ENCODE measurements at regions not wholly inside any gene's neighbourhood (a gene's known extent, or its start where the extent isn't known, plus 50 kb on each side); places are given as distances from the start of the nearest gene placed in this dataset.

DNA sequence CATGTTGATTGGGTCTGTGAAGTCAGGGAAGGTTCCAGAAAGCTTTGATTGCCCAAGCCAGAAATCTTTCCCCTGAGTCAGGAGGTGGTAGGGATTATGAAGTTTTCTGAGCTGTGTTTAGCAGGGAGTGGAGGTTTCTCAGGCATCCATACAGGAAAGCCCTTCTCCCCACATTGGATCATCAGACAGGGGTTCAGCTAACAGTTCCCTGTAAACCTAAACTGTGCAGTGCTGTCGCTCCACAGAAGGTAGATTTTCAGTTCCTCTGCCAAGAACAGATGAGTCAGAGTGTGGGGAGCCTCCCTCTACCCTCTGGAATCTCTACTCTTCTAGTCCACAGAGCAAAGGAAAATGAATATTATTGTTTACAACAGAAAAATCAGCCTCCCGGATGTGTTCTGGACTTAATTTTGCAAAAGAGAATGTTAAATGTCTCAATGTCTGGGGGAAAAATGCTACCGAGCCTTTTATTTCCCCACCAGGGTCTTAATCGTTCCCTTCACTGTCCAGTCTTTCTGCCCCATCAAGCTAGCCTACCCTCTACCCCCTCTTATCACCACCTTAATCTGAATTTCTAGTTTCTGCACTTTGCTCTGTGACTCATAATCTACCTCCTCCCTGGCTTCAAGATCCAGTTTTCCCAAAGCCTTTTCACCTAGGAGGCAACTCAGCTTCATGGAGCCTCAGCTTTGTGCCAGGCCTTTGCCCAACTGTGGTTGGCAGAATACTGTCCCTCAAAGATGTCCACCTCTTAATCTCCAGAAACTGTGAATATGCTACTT is 355.6 kb downstream of the PRDM2 start:
- DNase-seq, result no peak

DNA sequence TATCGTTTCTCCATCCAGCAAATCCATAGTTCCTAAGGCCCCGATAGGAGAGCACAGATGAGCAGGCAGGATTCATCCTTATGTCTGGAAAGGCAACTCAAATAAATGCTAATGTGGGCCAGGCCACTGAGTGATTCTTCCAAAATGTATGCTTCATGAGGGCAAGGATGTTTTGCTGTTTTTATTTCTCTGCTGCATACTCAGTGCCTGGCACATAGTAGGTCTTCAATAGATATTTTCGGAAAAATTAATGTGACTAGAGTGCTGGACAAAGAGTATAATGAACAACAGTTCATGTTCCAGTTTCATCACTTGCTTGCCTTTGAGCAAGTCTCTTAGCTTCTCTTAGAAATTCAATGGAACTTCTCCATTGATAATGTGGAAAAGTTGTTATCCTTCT is 357.7 kb downstream of the PRDM2 start:
- DNase-seq, result no peak

DNA sequence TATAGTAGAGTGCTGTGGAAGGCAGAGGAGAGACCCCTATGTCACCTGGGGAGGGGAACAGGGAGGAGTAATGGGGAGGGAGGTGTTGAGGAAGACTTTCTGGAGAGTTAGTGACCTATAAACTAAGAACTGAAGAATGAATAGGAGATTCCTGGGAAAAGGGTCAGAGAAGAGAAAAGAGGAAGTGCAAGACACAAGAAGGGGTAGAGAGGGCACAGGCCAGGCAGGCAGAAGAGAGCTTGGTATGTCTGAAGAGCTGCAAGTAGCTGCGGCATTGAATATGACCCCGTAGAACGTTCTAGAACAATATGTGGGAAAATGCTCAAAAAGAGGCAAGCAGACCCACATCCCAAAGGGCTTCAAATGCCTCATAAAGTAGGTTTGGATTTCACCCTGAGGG is 361.2 kb downstream of the PRDM2 start:
- DNase-seq, result no peak

DNA sequence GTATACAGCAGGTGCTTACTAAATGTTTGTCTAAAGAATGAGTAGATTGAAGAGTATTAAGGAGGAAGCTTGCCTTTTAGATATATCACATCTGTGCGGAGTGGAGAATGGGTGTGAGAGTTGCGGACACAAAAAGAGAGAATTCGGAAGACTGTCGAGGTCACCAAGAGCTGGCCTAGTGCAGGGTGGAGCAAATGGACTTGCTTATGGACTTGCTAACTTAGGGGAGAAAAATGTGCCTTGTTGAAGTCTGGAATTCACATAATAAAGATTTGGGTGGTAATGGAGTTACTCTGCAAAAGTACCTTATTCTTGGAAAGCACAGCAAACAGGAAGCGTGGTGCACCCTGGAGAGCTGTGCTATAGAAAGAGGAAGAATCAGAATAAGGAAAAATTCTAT is 361.7 kb downstream of the PRDM2 start:
- no peak for DNase-seq

DNA sequence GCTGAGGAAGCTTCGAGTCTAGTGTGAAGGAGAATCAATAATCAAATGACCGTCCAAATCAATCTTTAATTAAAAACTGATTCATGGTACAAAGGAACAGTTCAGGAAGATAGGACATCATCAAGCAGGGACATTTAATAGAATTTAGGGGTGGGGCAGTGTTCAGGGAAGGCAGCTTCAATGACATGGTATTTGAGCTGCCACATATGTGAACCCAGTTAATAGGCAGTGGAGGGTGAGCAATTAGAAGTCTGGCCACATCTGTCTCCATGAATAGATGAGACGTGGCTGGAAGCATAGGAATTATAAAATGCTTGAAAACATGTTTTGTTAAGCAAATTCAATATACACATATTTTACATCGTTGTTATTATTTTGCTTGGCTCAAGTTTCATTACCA is 362.7 kb downstream of the PRDM2 start:
- DNase-seq, result no peak

DNA sequence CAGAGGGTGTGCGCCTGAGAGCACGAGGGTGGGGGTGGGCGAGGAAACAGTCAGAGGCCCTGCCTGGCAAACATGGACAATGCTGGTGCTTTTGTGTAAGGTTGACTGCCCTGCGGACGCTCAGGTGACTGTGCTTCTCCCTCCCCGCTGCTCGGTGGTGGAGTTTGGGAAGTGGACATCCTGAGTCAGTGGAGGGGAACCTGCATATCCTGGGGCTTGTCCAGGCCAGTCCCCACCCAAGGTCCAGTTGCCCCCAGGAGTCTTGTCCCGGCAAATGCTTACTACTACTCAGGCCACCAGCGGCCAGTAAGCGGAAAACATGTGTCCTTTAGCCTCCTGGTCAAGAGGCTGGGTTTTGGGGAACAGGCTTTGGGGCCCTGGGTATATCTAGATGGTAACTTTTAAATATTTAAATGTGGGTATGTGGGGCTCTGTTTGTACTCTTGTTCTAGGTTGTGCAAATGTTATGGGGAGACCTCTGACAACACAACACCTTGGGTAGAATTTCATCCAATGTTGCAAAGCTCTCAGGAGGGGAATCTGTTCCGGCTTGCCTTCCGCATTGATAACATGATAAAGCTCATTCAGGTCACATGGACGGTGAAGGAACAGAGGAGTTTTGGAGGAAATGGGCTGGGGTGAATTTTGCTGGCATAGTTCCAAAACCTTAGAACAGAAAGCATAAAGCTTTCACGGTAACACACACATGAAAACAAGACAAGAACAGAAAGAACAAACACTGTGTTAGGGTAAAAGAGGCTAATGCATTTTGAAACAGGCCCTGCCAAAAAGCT is 364.9 kb downstream of the PRDM2 start:
- DNase-seq, result no peak

DNA sequence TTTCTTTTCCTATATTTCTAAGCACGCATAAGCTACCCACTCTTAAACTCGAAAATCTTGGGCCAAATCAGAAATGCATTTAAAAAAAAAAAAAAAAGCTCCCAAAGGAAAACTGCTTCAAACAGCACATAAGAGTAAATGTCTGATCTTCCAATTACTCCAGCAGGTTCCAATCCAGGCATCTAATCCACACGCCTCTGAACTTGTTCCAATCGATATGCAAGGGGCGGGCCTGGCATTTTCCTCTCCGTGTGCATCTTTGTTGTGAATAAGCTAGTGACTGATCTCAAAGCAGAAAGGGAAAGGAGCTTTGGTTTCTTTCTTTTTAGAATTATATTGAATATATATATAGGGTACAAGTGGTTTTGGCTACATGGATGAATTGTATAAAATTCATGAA is 365.5 kb downstream of the PRDM2 start:
- DNase-seq, result no peak

DNA sequence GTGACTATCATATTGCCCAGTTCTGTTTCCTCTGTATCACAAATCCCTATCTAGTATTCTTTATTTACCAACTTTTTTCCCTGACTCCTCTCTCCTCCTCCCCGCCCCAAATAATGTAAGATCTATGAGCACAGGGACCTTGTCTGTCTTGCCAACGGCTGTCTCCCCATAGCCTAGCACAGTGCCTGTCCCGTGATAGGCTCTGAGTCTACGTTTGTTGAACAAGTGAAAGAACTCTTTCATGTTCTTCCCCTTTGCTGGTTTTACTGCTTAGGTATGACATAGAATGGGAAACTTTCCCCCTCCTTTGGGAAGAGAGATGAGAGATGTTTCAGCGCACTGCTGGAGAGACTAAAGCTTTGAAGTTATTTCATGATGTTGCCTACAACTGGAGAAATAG is 367.0 kb downstream of the PRDM2 start:
- no peak for DNase-seq

DNA sequence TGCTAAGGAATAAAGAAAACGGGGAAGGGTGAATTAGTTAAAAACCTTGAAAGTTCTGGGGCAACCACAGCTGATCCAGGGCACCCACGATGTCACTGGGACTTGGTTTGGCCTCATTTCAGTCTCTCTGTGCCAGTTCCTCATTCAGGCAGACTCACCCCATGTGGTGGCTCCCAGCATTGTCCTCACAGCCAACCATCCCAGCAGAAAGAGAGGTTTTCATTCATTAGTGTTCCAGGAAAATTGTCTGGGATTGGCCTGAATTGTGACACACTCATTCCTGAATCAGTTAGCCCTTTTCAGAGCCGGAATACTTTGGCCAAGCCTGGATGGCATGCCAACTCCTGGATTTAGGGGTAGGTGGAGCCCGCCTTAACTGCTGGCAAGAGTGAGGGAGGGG is 367.7 kb downstream of the PRDM2 start:
- no peak for DNase-seq

DNA sequence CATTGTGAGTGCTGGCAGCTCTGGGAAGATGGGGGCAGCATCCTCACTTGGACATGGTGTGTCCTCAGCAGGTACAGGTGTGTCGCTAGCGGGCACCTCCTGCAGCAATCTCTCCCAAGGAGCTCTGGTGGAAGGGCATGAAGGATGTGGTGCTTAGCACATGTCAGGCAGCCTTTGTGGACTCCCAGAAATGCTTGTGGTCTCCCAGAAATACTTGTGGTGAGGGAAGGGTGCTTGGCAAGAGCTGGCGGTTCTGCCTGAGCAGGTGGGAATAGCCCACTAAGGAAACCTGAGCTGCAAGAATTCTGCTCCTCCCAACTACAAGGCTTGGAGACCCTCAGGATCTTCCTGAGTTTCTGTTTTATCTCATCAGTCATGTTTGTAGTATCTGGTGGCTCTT is 371.6 kb downstream of the PRDM2 start:
- no peak for DNase-seq

DNA sequence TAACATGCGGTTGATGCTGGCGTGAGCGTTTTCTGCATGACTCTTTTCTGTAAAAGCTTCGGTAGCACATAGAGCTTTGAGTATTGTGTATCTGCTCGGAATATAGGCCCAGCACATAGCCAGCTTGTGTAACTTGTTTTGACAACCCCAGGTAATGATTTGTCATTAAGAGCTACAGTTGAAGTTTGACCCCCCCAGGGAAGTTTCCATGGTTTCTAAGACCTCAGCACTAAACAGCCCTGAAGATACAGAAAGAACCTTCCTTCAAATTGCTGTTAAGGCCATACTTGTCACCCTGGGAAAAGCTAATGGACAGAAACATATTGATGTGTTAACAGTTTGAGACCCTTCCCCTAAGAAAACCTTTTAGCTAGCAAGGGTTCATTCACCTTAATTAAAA is 380.7 kb downstream of the PRDM2 start:
- DNase-seq, result no peak

DNA sequence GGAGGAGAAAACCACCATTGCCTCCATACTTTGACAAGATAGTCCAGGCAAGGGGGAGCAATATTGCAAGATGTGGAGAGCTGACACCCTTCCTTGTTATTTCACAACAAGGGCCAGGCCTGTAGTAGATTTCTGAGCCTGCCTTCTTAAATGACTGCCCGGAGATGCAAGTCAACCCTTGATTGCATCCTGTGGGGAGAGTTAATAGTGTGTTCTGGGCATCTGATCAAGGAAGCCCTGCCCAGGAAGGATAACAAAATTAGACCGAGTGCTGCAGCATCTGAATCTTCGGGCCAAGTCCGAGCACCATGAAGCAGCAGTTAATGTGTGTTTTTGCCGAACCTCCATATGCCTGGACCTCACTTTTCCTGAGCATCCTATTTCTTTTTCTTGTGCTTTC is 382.3 kb downstream of the PRDM2 start:
- DNase-seq, result no peak

DNA sequence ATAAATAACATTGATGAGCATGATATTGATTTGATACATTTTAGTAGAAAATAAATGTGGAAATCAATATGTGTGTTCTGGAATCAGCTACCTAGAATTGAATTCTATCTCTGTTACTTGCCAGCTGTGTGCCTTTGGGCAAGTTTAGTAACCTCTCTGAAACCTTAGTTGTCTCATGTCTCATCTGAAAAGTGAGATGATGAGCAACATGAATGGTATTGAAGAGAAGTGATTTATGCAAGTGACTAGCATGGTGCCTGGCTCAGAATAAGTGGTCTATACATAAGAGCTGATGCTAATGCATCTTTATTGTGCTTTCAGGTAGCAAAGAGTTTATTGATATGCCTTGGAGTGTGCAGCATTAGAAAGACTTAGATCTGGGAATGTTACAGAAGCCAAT is 383.3 kb downstream of the PRDM2 start:
- no peak for DNase-seq

DNA sequence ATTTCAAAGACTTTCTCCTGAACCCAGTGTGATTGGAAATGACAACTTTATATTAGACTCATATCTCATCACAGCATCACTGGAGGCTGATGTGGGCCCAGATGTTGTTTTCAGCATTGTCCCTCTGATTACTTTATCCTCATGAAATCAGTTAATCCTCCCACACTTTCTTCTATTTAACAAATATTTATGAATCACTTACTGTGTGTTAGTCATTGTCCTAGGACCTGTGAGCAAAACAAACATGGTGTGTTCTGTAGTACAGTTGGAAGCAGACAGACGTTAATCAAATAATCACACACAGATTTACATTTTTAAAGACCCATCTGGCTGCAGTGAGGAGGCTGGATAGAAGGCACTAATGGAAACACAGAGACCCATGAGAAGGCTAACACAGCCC is 383.7 kb downstream of the PRDM2 start:
- DNase-seq, result no peak

DNA sequence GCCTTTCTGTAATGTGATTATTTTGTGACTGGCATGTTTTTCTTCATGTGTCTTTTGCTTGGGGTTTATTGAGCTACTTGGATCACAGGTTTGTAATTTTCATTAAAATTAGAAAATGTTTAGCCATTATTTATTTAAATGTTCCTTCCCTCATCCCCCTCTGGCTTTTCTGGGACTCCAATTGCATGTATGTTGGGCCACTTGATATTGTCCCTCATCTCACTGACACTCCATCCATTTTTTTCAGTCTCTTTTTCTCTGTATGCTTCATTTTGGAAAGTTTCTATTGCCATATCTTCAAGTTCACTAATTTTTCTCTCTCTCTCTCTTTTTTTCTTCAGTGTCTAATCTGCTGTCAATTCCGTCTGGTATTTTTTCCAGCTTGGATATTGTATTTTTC is 390.1 kb downstream of the PRDM2 start:
- DNase-seq, result no peak

DNA sequence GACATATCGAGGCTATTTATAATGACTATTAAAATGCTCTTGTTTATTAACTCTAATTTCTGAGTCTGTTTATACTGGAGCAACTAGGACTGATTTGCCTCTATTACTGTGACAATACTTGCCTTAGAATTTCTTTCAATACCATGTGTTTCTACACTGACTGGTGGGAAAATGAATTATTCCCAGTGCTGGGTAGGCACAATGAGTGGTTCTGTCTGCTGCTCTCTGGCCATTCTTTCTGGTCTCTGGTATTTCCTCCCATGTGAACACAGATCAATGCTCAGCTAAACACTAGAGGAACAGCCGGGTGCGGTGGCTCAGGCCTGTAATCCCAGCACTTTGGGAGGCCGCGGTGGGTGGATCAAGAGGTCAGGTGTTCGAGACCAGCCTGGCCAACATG is 390.5 kb downstream of the PRDM2 start:
- no peak for DNase-seq

DNA sequence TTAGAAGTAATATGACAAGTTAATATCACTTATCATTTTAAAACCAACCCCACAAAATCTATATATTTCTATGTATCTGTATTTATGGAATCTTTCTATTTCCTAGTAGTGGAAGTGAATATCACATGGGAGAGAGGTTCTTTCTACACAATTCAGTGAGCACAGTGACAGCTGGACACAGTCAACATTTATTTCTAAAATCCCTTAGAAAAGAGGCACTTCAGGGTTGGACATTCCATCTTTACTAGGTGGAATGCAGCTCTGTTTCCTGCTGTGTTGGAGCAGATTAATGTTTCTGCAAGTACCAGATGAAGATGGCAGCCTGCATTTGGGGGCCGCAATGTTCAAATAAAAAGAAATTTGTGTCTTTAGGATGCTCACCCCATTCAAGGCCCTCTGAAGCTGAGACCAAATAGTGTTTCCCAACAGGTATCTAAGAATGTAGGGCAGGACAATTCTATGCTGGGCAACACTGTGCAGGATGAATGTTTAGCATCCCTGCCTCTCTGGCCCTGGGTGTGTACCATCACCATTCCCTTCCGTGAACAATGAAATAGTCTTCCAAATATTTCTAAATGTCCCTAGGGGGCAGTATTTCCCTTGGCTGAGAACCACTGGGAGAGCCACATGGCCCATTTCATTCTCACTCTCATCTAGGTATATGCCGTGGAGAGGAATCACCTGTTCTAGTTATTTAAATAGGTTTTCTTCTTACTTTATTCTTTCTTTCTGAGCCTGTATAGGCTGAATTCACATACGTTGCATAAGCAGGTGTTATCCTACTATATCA is 394.8 kb downstream of the PRDM2 start:
- DNase-seq, result no peak

DNA sequence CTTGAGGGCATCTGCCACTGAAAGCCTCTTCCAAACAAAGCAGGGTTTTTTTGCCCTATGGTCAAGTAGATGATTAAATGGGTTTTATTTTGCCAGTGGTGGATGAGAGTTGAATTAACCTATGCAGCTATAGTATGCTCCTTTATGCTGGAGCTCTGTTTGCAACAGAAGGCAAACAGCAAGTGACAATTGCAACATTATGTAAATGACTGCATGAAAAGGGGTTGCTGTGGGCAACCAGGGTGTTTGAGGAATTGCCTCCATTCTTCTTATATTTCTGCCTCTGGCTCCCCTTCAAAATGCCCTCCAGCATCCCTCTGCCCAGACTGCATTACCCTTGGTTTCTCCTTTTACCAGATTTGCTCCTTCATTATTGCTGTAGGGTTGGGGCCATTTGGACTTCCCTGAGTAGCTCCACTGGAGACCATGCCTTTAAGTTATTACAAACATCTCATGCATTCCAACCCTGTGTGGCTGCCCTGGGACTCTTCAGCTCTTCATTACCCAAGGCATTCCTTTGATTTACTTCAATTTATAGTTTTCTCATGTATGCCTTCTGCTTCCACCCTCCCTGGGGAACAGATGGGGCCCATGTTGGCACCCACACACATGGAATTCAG is 398.4 kb downstream of the PRDM2 start:
- DNase-seq, result no peak

DNA sequence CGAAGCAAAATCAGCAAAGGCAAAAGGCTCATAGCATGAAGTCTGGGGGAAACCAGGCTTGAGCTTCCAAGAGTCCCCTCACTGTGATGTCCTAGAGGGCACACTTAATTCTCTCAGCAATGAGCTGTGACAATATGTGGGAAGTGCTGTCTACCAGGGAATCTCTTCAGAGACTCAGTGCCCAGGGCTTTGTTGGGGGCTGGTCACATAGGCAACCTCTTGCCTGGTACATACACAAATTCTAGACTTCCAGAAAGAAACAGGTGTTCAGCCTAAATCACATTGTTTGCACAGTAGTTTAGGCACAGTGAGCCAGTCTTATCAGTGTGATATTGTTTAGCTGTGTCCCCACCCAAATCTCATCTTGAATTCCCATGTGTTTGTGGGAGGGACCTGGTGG is 400.5 kb downstream of the PRDM2 start:
- no peak for DNase-seq

DNA sequence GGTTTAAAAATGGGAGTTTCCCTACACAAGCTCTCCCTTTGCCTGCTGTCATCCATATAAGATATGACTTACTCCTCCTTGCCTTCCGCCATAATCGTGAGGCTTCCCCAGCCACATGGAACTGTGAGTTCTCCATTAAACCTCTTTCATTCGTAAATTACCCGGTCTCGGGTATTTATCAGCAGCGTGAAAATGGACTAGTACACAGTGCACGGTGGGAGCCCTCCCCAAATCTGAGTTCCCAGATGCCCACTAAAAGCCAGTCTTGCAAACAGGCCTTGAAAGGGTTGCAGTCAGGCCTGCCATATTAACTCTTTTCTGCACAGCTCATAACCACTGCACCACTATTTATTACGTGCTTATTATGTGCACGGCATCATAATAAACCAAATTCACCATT is 400.9 kb downstream of the PRDM2 start:
- DNase-seq, result no peak

DNA sequence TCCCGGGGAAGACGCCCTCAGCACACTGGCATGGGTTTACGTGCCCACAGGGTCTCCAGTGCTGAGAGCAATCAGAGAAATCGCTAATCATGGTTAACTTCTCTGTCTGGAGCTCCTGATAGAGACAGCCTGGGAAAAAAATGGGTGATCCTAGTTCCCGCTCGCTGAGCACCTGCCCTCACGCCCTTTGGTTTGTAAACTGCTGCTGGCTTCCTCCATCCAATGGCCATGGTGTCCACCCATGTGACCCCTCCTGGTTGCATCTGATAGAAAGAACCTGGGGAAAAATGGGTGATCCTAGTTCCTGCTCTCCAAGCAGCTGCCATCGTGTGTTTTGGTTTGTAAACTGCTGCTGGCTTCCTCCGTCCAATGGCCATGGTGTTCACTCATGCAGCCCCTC is 402.2 kb downstream of the PRDM2 start:
- no peak for DNase-seq

DNA sequence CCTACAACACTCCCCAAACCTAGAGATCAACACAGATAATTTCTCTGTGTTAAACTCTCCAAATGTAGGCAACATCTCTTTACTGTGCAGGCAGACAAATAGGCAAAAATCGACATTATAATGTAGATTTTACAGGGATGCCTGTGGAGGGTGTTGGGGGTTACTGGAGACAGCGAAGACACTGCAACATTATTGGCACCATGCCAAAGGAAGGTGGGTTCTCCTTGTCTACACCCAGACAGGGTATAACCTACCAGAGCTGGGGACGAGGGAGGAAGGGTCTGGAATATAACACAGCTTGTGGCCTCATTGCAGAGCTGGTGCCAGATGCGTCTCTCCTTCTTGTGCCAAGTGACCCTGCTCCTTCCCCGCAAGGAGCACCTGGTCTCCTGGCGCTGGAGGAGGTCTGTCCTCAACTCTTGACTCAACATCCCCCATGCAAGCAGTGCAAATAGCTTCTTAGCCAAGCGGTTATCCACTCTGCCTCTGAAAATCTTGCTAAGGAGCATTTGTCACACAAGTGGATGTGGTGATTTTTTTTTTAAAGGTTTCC is 404.0 kb downstream of the PRDM2 start:
- DNase-seq, result no peak

DNA sequence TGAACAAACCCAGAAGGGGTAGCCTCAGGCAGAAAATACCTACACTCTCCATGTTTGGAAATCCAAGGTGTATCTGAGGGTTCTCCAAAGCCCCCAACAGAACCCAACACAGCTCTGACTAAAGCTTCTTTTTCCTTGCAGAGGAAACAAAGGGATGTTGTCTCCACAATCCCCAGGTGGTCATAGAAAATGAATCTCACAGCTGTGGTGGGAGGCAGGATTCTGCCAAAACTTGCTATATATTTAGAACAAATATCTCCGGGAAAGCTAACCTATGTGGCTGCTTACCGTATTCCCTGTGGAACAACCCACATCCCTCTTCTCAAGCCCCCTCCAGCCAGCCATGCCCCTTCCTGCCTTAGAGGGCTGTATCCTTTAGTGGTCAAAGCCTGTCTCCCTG is 406.1 kb downstream of the PRDM2 start:
- DNase-seq, result no peak

Data from stimulated activated CD4-positive, alpha-beta T cell treated with anti-CD3 and anti-CD28 coated beads, Interleukin-4, amount 100 ng/mL, for 24 hours (primary cell).